SK-N-SH (cell line): ENCODE measurements at regions not wholly inside any gene's neighbourhood (a gene's known extent, or its start where the extent isn't known, plus 50 kb on each side); places are given as distances from the start of the nearest gene placed in this dataset.

Source experiments
- NRF1 ChIP-seq: IDR thresholded peaks from 2 replicates; pipeline ENCODE4 v1.6.1; 2012; ENCODE audit warnings: low read depth, mild to moderate bottlenecking, low read length
- POLR2AphosphoS5 ChIP-seq: IDR thresholded peaks from 2 replicates; pipeline ENCODE4 v1.6.1; 2012; ENCODE audit warnings: low read depth, low read length
- TF ChIP-seq, protein P1 (sequence below): IDR thresholded peaks from 2 replicates; pipeline ENCODE4 v1.6.1; 2012; ENCODE audit warnings: mild to moderate bottlenecking, low read depth, low read length, moderate library complexity
- TF ChIP-seq, protein P2 (sequence below): fragments of 200-600 bp; sonication (generic); IDR thresholded peaks from 2 replicates; pipeline ENCODE4 v1.6.1; 2017; ENCODE audit warnings: antibody characterized with exemption, mild to moderate bottlenecking, moderate library complexity
- TF ChIP-seq, protein P3 (sequence below): IDR thresholded peaks from 2 replicates; pipeline ENCODE4 v1.4.0; 2012; ENCODE audit warnings: low read depth

DNA sequence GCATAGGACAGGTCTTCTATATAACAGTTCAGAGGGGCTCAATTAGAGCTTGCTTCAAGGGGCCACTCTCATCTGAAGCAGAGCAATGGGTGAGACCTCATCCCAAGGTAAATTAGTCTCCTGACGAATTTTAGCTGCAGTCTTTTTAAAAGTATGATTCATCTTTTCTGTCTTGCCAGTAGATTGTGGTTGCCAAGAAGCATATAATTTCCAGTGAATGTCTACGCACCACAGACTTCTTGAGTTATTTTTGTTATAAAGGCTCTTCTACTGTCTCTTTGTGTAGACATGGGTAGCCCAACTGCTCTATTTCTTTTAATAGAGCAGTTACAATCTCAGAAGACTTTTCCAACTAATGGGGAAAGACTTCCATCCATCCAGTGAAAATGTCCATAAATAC is 108.9 kb upstream of the FMN2 start:
- TF ChIP-seq, protein P1, sequence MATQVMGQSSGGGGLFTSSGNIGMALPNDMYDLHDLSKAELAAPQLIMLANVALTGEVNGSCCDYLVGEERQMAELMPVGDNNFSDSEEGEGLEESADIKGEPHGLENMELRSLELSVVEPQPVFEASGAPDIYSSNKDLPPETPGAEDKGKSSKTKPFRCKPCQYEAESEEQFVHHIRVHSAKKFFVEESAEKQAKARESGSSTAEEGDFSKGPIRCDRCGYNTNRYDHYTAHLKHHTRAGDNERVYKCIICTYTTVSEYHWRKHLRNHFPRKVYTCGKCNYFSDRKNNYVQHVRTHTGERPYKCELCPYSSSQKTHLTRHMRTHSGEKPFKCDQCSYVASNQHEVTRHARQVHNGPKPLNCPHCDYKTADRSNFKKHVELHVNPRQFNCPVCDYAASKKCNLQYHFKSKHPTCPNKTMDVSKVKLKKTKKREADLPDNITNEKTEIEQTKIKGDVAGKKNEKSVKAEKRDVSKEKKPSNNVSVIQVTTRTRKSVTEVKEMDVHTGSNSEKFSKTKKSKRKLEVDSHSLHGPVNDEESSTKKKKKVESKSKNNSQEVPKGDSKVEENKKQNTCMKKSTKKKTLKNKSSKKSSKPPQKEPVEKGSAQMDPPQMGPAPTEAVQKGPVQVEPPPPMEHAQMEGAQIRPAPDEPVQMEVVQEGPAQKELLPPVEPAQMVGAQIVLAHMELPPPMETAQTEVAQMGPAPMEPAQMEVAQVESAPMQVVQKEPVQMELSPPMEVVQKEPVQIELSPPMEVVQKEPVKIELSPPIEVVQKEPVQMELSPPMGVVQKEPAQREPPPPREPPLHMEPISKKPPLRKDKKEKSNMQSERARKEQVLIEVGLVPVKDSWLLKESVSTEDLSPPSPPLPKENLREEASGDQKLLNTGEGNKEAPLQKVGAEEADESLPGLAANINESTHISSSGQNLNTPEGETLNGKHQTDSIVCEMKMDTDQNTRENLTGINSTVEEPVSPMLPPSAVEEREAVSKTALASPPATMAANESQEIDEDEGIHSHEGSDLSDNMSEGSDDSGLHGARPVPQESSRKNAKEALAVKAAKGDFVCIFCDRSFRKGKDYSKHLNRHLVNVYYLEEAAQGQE, result no peak
- TF ChIP-seq POLR2AphosphoS5, result no peak
- TF ChIP-seq, protein P2, sequence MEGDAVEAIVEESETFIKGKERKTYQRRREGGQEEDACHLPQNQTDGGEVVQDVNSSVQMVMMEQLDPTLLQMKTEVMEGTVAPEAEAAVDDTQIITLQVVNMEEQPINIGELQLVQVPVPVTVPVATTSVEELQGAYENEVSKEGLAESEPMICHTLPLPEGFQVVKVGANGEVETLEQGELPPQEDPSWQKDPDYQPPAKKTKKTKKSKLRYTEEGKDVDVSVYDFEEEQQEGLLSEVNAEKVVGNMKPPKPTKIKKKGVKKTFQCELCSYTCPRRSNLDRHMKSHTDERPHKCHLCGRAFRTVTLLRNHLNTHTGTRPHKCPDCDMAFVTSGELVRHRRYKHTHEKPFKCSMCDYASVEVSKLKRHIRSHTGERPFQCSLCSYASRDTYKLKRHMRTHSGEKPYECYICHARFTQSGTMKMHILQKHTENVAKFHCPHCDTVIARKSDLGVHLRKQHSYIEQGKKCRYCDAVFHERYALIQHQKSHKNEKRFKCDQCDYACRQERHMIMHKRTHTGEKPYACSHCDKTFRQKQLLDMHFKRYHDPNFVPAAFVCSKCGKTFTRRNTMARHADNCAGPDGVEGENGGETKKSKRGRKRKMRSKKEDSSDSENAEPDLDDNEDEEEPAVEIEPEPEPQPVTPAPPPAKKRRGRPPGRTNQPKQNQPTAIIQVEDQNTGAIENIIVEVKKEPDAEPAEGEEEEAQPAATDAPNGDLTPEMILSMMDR, result no peak
- TF ChIP-seq, protein P3, sequence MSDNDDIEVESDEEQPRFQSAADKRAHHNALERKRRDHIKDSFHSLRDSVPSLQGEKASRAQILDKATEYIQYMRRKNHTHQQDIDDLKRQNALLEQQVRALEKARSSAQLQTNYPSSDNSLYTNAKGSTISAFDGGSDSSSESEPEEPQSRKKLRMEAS, result no peak
- no peak for TF ChIP-seq NRF1
